Activated T-helper 2 cell treated with anti-CD3 and anti-CD28 coated beads, Interferon-gamma antibody, Interleukin-2, Interleukin-4, amounts not matched to agents 10 μg/mL and 5 μg/mL and 100 μg/mL, durations not matched to agents 14 hours and 24 hours and 36 hours (primary cell): ENCODE measurements at regions not wholly inside any gene's neighbourhood (a gene's known extent, or its start where the extent isn't known, plus 50 kb on each side); places are given as distances from the start of the nearest gene placed in this dataset.

ENCODE experiments used
- DNase-seq: peaks from one replicate; pipeline ENCODE4 v3.0.0; 2021; ENCODE audit warnings: low spot score
- H3K27ac Mint-ChIP-seq: one replicate; pipeline ENCODE4 v1.8.0; 2021; ENCODE audit warnings: mixed read lengths
- H3K27me3 Mint-ChIP-seq: one replicate; pipeline ENCODE4 v1.8.0; 2021; ENCODE audit warnings: low read depth, mixed read lengths
- H3K36me3 Mint-ChIP-seq: one replicate; pipeline ENCODE4 v1.8.0; 2021; ENCODE audit warnings: low read depth, mixed read lengths
- H3K4me1 Mint-ChIP-seq: one replicate; pipeline ENCODE4 v1.8.0; 2021; ENCODE audit warnings: low read depth, mixed read lengths
- H3K4me3 Mint-ChIP-seq: one replicate; pipeline ENCODE4 v1.8.0; 2021; ENCODE audit warnings: low read depth, mild to moderate bottlenecking, moderate library complexity, mixed read lengths
- H3K9me3 Mint-ChIP-seq: one replicate; pipeline ENCODE4 v1.8.0; 2021; ENCODE audit warnings: mixed read lengths
- intact Hi-C: fragments of 100-400 bp; cut with micrococcal nuclease; formaldehyde crosslinking; loops from one replicate; pipeline ENCODE4 v1.15.1; 2023

DNA sequence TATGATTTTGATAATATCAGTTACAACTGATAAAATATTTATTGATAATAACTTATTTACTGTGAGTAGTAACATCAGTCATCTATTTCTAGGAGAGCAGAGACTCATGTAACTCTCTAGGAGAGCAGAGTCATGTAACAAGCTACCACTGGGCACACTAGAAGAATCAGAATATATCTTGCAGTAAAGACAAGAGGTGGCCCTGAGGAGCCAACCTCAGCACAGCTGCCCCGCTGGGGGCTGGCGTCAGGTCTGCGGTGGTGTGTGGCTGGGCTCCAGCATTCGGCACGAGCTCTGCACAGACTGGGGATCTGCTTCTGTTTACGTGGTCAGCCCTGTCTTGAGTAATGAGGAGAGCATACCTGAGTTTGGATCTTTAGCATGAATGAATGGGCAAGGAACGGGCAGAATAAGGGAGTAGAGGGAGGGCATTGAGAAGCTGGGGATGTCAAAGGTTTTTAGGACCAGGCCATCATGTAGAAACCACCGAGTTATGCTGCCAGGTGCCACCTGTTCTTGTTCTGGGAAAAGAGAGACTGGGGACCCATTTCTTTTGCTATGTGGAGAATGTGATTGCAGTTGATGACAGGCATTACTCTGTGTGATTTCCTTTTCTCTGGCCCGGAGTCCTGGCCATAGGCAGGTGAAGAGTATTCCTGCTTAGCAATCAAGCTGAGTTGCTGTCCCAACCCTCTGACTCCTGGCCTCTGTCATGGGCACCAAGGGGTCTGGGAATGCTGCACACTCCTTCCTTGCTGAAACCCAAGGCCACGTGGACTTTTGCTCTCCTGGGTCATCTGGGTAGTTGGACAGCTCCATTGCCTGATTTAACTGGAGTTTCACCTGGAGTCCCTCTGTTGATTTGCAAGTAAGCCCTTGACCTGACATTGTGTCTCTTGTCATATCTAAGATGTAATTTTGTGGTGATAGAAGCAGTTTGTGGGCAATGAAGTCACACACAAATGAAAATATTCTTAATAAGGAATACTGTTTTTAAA is 50.9 kb upstream of the HEPHL1 start:
- Mint-ChIP-seq H3K4me1 (no peaks in the 10 kb centered on the region), H3K36me3 (no peaks in the 10 kb centered on the region), H3K4me3 (no peak overlapping the region), H3K9me3 (no peaks in the 10 kb centered on the region), H3K27me3 (no peaks in the 10 kb centered on the region), H3K27ac (no peak overlapping the region)
- intact Hi-C loops = no loop called here
- no peak for DNase-seq
